K562 (cell line): ENCODE measurements at regions not wholly inside any gene's neighbourhood (a gene's known extent, or its start where the extent isn't known, plus 50 kb on each side); places are given as distances from the start of the nearest gene placed in this dataset.
A peak's percentile ranks its signal among the peaks of the same experiment; 100 is the strongest.

Experiments used
- ATAC-seq: fragments of 200-7000 bp; cut with Tn5 transposase; 3 replicates; pipeline ENCODE4 v1.9.1; 2020; ENCODE audit warnings: moderate library complexity
- BruUV-seq: library from RNA; stranded (reverse); fragments of 400-500 nt; replicated peaks from 2 replicates; lab custom pipeline; 2021; lab: Mats Ljungman, UMichigan
- CTCF ChIA-PET: fragments of 300-600 bp; formaldehyde crosslinking; extraction: SDS; loops from one replicate; lab custom pipeline; 2021; ENCODE audit warnings: low intra/inter-chr PET ratio; lab: Yijun Ruan, JAX
- POLR2A ChIA-PET: fragments of 300-600, 350-650 bp; sonication (Branson Sonifier 250); formaldehyde crosslinking; extraction: SDS; loops from one replicate; lab custom pipeline; 2021; ENCODE audit warnings: antibody characterized with exemption, inconsistent platforms; lab: Yijun Ruan, JAX
- DNase-seq, 4 experiments: peaks; one replicate each; pipeline versions ENCODE4 v3.0.0 to v3.0.0-alpha.2; 2011 to 2018; ENCODE audit warnings: low spot score in 3 of 4, mixed read lengths in 3 of 4; ENCODE audit errors: extremely low read depth in 1 of 4
- FAIRE-seq: peaks from 2 replicates; lab custom pipeline; 2011; peaks lifted over from hg19 to GRCh38; lab: Jason Lieb, UNC
- H2AFZ ChIP-seq: 2 replicates; pipeline ENCODE4 v1.6.0; 2011; ENCODE audit warnings: low read depth, low read length, control low read depth, inconsistent platforms
- H3K27ac ChIP-seq: fragments of 200-600 bp; 3 replicates; pipeline ENCODE4 v1.8.0; 2011; ENCODE audit warnings: low read depth, mild to moderate bottlenecking, control low read depth, inconsistent platforms, low read length, moderate library complexity, mixed read lengths; ENCODE audit errors: extremely low read depth
- H3K27me3 ChIP-seq, 2 experiments: fragments of 300-600 bp in 1 of 2; 2 replicates in 1 of 2; 3 replicates in 1 of 2; pipeline versions ENCODE4 v1.6.0 to v1.8.0; 2011; ENCODE audit warnings: inconsistent platforms in 2 of 2, low read length in 2 of 2, mild to moderate bottlenecking in 1 of 2, mixed read lengths in 1 of 2, moderate library complexity in 1 of 2; ENCODE audit not compliant: control insufficient read depth in 2 of 2, insufficient read depth in 2 of 2
- H3K36me3 ChIP-seq: fragments of 300-600 bp; 3 replicates; pipeline ENCODE4 v1.8.0; 2011; ENCODE audit warnings: mild to moderate bottlenecking, low read length, inconsistent platforms; ENCODE audit not compliant: control insufficient read depth, insufficient read depth
- H3K4me1 ChIP-seq, 2 experiments: fragments of 200-600 bp in 1 of 2; replicated peaks in 1 of 2; 2 replicates in 1 of 2; 3 replicates in 1 of 2; pipeline versions ENCODE4 v1.5.1 to v1.8.0; 2011; ENCODE audit warnings: inconsistent platforms in 2 of 2, low read length in 2 of 2, mild to moderate bottlenecking in 1 of 2, mixed read lengths in 1 of 2, moderate library complexity in 1 of 2; ENCODE audit not compliant: control insufficient read depth in 2 of 2, insufficient read depth in 2 of 2
- H3K4me2 ChIP-seq: 2 replicates; pipeline ENCODE4 v1.6.1; 2011; ENCODE audit warnings: low read length, control low read depth, inconsistent platforms, mixed read lengths; ENCODE audit not compliant: insufficient read depth
- H3K4me3 ChIP-seq: fragments of 200-600 bp; sonication (generic), shearing (Covaris generic); 2 replicates; pipeline ENCODE4 v1.5.1; 2016; ENCODE audit warnings: control low read depth, inconsistent platforms
- H3K79me2 ChIP-seq: fragments of 200-600 bp; 3 replicates; pipeline ENCODE4 v1.8.0; 2011; ENCODE audit warnings: low read length, inconsistent platforms; ENCODE audit not compliant: control insufficient read depth, insufficient read depth
- H3K9ac ChIP-seq, 2 experiments: 2 replicates each; pipeline versions ENCODE4 v1.6.0 to v1.6.1; 2011; ENCODE audit warnings: low read depth in 2 of 2, low read length in 2 of 2, control low read depth in 1 of 2, inconsistent platforms in 1 of 2, mild to moderate bottlenecking in 1 of 2, mixed read lengths in 1 of 2; ENCODE audit not compliant: insufficient read depth in 1 of 2
- H3K9me1 ChIP-seq: one replicate; pipeline ENCODE4 v1.6.0; 2011; ENCODE audit warnings: inconsistent platforms, mild to moderate bottlenecking, low read length, moderate library complexity; ENCODE audit not compliant: control insufficient read depth, insufficient read depth
- H3K9me3 ChIP-seq: replicated peaks from 2 replicates; pipeline ENCODE4 v1.5.1; 2011; ENCODE audit warnings: low read depth, low read length, inconsistent platforms; ENCODE audit not compliant: control insufficient read depth, insufficient read depth
- H4K20me1 ChIP-seq: replicated peaks from 2 replicates; pipeline ENCODE4 v1.6.1; 2011; ENCODE audit warnings: low read length, inconsistent platforms, mixed read lengths; ENCODE audit not compliant: control insufficient read depth, insufficient read depth
- FOSL1 ChIP-seq: fragments of 200-800 bp; sonication (Bioruptor generic); conservative IDR thresholded peaks from 2 replicates; pipeline ENCODE4 v1.6.1; 2016; ENCODE audit warnings: missing genetic modification characterization, missing compliant biosample characterization
- NRF1 ChIP-seq, 2 experiments: fragments of 450-650 bp; IDR thresholded peaks in 1 of 2; conservative IDR thresholded peaks in 1 of 2; 2 replicates each; pipeline ENCODE4 v1.6.1; 2014; ENCODE audit warnings: mild to moderate bottlenecking in 2 of 2
- PCBP1 ChIP-seq: fragments of 200-400 bp; formaldehyde crosslinking; IDR thresholded peaks from 2 replicates; pipeline ENCODE4 v1.6.1; 2018; ENCODE audit warnings: mild to moderate bottlenecking, low read depth, low read length; ENCODE audit not compliant: poor library complexity, severe bottlenecking
- ZNF512 ChIP-seq: IDR thresholded peaks from 2 replicates; pipeline ENCODE4 v1.6.1; 2016; ENCODE audit warnings: missing genetic modification characterization, missing compliant biosample characterization
- WGBS: fragments of 100-300 bp; shearing (Covaris generic); methylation state at CpG from one replicate; pipeline ENCODE4 v1.1.6; 2016; ENCODE audit warnings: low coverage, mixed read lengths; ENCODE audit not compliant: insufficient coverage; ENCODE audit errors: missing lambda C conversion rate; 5-methylcytosine and 5-hydroxymethylcytosine counted together
- in situ Hi-C: fragments of 300-500 bp; cut with MboI; formaldehyde crosslinking; loops from 4 replicates; pipeline ENCODE4 v1.15.0; 2018; ENCODE audit warnings: inconsistent platforms, mixed read lengths
- intact Hi-C: fragments of 100-400 bp; cut with micrococcal nuclease; formaldehyde crosslinking; loops from 2 replicates; pipeline ENCODE4 v1.14.2; 2022

- FAIRE-seq, result no peak
- 3% methylated on average over 13 of the region's 13 CpGs for WGBS
These were observed 267.7 kb upstream of the NFE2L3 start for GRCh38 chr7:25884265-25884828.

GRCh38 chr7:25885057-25885576 is 266.9 kb upstream of the NFE2L3 start:
- H3K27ac ChIP-seq, result no peak overlapping the region
- BruUV-seq, result no TSS peak

More at GRCh38 chr7:25884265-25884828, 267.7 kb upstream of the NFE2L3 start:
- H3K4me1 ChIP-seq, result no peaks in the 10 kb centered on the region; a peak in 1 of 5 replicates
- no peak overlapping the region for H2AFZ ChIP-seq
- no peaks in the 10 kb centered on the region for H4K20me1 ChIP-seq
- H3K36me3 ChIP-seq, result no peaks in the 10 kb centered on the region
- no peaks in the 10 kb centered on the region for H3K9me1 ChIP-seq
- intact Hi-C loops, result no loop called here
- H3K4me3 ChIP-seq, result no peak overlapping the region
- no peak overlapping the region for H3K9ac ChIP-seq
- no TSS peak for BruUV-seq
- CTCF ChIA-PET, result no interaction called here
- POLR2A ChIA-PET, result interaction anchor here (0.6 kb wide), 1 partner anchor 489 kb away, joined by 3 read pairs; no protein-coding TSS in a partner anchor
- no peaks in the 10 kb centered on the region for H3K79me2 ChIP-seq
- no peak for DNase-seq
- H3K27ac ChIP-seq, result no peak overlapping the region
- ATAC-seq, result no peak
- no peaks in the 10 kb centered on the region for H3K9me3 ChIP-seq
- in situ Hi-C loops, result loop anchor here (25.0 kb wide), 2 partner anchors 628 to 1278 kb away; partner anchors contain the start of genes HOXA10, HOXA3, HOXA7 and HOXA9
- H3K4me2 ChIP-seq, result no peak overlapping the region
- TF ChIP-seq FOSL1 (tag) (no peak), NRF1 (conservative IDR thresholded peaks at IDR 0.05 in 1 of 2, IDR thresholded peaks at IDR 0.05 in 1 of 2) (peak in 1 of 2 experiments; percentile 38; a peak in 2 of 4 replicates)
- H3K27me3 ChIP-seq, result peaks cover 32 to 41% of the 10 kb centered on the region in 2 experiments

More at GRCh38 chr7:25885057-25885576, 266.9 kb upstream of the NFE2L3 start:
- H3K4me2 ChIP-seq, result no peak overlapping the region
- no peaks in the 10 kb centered on the region for H4K20me1 ChIP-seq
- CTCF ChIA-PET, result no interaction called here
- FAIRE-seq, result no peak
- H3K79me2 ChIP-seq, result no peaks in the 10 kb centered on the region
- no peaks in the 10 kb centered on the region; a peak in 1 of 5 replicates for H3K4me1 ChIP-seq
- ATAC-seq, result no peak
- intact Hi-C loops (no loop called here), in situ Hi-C loops (loop anchor here (25.0 kb wide), 2 partner anchors 627 to 1277 kb away; partner anchors contain the start of genes HOXA10, HOXA3, HOXA7 and HOXA9)
- H3K27me3 ChIP-seq, result peaks cover 32 to 41% of the 10 kb centered on the region in 2 experiments
- no peak overlapping the region for H3K4me3 ChIP-seq
- H3K9ac ChIP-seq, result no peak overlapping the region
- H3K9me1 ChIP-seq, result no peaks in the 10 kb centered on the region
- WGBS, result 8% methylated on average over 7 of the region's 7 CpGs
- H2AFZ ChIP-seq, result no peak overlapping the region
- no peak for DNase-seq
- TF ChIP-seq PCBP1 (no peak), ZNF512 (tag) (peak; percentile 69)
- H3K9me3 ChIP-seq, result no peaks in the 10 kb centered on the region
- POLR2A ChIA-PET, result interaction anchor here (0.6 kb wide), 1 partner anchor 517 kb away, joined by 3 read pairs; no protein-coding TSS in a partner anchor
- no peaks in the 10 kb centered on the region for H3K36me3 ChIP-seq
